CD4-positive, alpha-beta T cell (primary cell): ENCODE measurements at regions not wholly inside any gene's neighbourhood (a gene's known extent, or its start where the extent isn't known, plus 50 kb on each side); places are given as distances from the start of the nearest gene placed in this dataset.
A peak's percentile ranks its signal among the peaks of the same experiment; 100 is the strongest.

Experiments used
- ATAC-seq: fragments of 200-7000 bp; cut with Tn5 transposase; one replicate; pipeline ENCODE4 v1.10.0; 2022; ENCODE audit warnings: mild to moderate bottlenecking; ENCODE audit not compliant: poor library complexity
- CTCF ChIA-PET: fragments of 350-600 bp; sonication (Branson Sonifier 250); formaldehyde crosslinking; loops from one replicate; lab custom pipeline; 2021; ENCODE audit warnings: antibody characterized with exemption, inconsistent platforms; lab: Charles Lee
- POLR2A ChIA-PET: fragments of 350-600 bp; sonication (Branson Sonifier 250); formaldehyde crosslinking; loops from one replicate; lab custom pipeline; 2021; ENCODE audit warnings: antibody characterized with exemption, inconsistent platforms; lab: Charles Lee
- DNase-seq, 14 experiments: peaks; one replicate each; pipeline ENCODE4 v3.0.0-alpha.2; 2013 to 2020; ENCODE audit warnings: mixed read lengths in 2 of 14
- H3K27ac ChIP-seq, 2 donors: one replicate each; pipeline versions ENCODE4 v1.5.1 to v1.7.0; 2013; ENCODE audit warnings: low read length in 2 of 2, low read depth in 1 of 2, mild to moderate bottlenecking in 1 of 2
- H3K27me3 ChIP-seq, 2 experiments: 1 replicate in 1 of 2; 2 replicates in 1 of 2; pipeline versions ENCODE4 v1.6.1 to v1.7.0; 2013; ENCODE audit warnings: low read length in 2 of 2, control low read depth in 1 of 2, mild to moderate bottlenecking in 1 of 2, moderate library complexity in 1 of 2; ENCODE audit not compliant: insufficient read depth in 2 of 2, control insufficient read depth in 1 of 2
- H3K36me3 ChIP-seq: one replicate; pipeline ENCODE4 v1.6.1; 2013; ENCODE audit warnings: low read length, control low read depth; ENCODE audit not compliant: insufficient read depth
- H3K4me1 ChIP-seq: one replicate; pipeline ENCODE4 v1.6.1; 2013; ENCODE audit warnings: low read length, control low read depth; ENCODE audit not compliant: insufficient read depth
- H3K4me3 ChIP-seq: one replicate; pipeline ENCODE4 v1.5.1; 2013; ENCODE audit warnings: mild to moderate bottlenecking, low read length, moderate library complexity
- H3K9me3 ChIP-seq, 2 experiments: 1 replicate in 1 of 2; 2 replicates in 1 of 2; pipeline versions ENCODE4 v1.6.1 to v1.7.0; 2013; ENCODE audit warnings: low read length in 2 of 2, mild to moderate bottlenecking in 2 of 2, control low read depth in 1 of 2, moderate library complexity in 1 of 2; ENCODE audit not compliant: control insufficient read depth in 1 of 2, insufficient read depth in 1 of 2
- H3K27ac Mint-ChIP-seq: one replicate; pipeline ENCODE4 v1.8.0; 2020; ENCODE audit warnings: mixed read lengths
- H3K27me3 Mint-ChIP-seq: one replicate; pipeline ENCODE4 v1.8.0; 2021; ENCODE audit warnings: mixed read lengths
- H3K36me3 Mint-ChIP-seq: one replicate; pipeline ENCODE4 v1.8.0; 2021; ENCODE audit warnings: low read depth, mixed read lengths
- H3K4me1 Mint-ChIP-seq: one replicate; pipeline ENCODE4 v1.8.0; 2021; ENCODE audit warnings: low read depth, mixed read lengths
- H3K4me3 Mint-ChIP-seq: one replicate; pipeline ENCODE4 v1.8.0; 2020; ENCODE audit warnings: mild to moderate bottlenecking, mixed read lengths
- H3K9me3 Mint-ChIP-seq: one replicate; pipeline ENCODE4 v1.8.0; 2020; ENCODE audit warnings: mixed read lengths
- CTCF ChIP-seq: fragments of 200-600 bp; IDR thresholded peaks from one replicate; pipeline ENCODE4 v1.8.0; 2022; ENCODE audit warnings: antibody characterized with exemption, mild to moderate bottlenecking
- intact Hi-C, 2 experiments: fragments of 100-400 bp; cut with DNase I in 1 of 2; cut with micrococcal nuclease in 1 of 2; formaldehyde crosslinking; loops; one replicate each; pipeline versions ENCODE4 v1.15.1 to v1.9.0; 2023 to 2025; cut with DNase I, micrococcal nuclease

GRCh38 chr2:24410976-24411375 lies 50.6 kb upstream of the ITSN2 start:
- Histone ChIP-seq H3K4me1 (no peaks in the 10 kb centered on the region), H3K27ac (no peak overlapping the region), H3K36me3 (no peaks in the 10 kb centered on the region), H3K4me3 (no peak overlapping the region), H3K9me3 (no peaks in the 10 kb centered on the region), H3K27me3 (peaks cover 0 to 7% of the 10 kb centered on the region in 2 experiments)
- no peak for TF ChIP-seq CTCF
- ATAC-seq (no peak), DNase-seq (no peak)
- Mint-ChIP-seq H3K36me3 (no peaks in the 10 kb centered on the region), H3K9me3 (no peaks in the 10 kb centered on the region), H3K27me3 (peaks cover 22% of the 10 kb centered on the region), H3K27ac (no peak overlapping the region), H3K4me3 (no peak overlapping the region), H3K4me1 (no peaks in the 10 kb centered on the region)
- POLR2A ChIA-PET: interaction anchor here (3.1 kb wide), 1 partner anchor 417 kb away, joined by 18 read pairs; no protein-coding TSS in a partner anchor
- CTCF ChIA-PET: interaction anchor here (0.9 to 4.2 kb wide), 3 partner anchors 31 to 719 kb away, joined by 3 to 83 read pairs (median 13); no protein-coding TSS in a partner anchor
- intact Hi-C loops: loop anchor here (1.0 to 5.0 kb wide), 6 partner anchors 416 to 786 kb away; partner anchors contain the start of gene ADCY3 (in 1 of the 2)

- CTCF ChIA-PET: interaction anchor here (0.9 to 4.2 kb wide), 6 partner anchors 12 to 786 kb away, joined by 3 to 83 read pairs (median 4); no protein-coding TSS in a partner anchor
- peaks cover 0 to 7% of the 10 kb centered on the region in 2 experiments for H3K27me3 ChIP-seq
- no peaks in the 10 kb centered on the region for H3K4me1 ChIP-seq
- H3K36me3 ChIP-seq: no peaks in the 10 kb centered on the region
- no peak overlapping the region for H3K27ac ChIP-seq
- Mint-ChIP-seq H3K36me3 (no peaks in the 10 kb centered on the region), H3K4me3 (no peak overlapping the region), H3K9me3 (no peaks in the 10 kb centered on the region), H3K27ac (no peak overlapping the region), H3K4me1 (no peaks in the 10 kb centered on the region), H3K27me3 (peaks cover 22% of the 10 kb centered on the region)
- TF ChIP-seq CTCF: peak; percentile 82
- intact Hi-C loops: loop anchor here (1.0 to 5.0 kb wide), 6 partner anchors 417 to 787 kb away; partner anchors contain the start of gene ADCY3 (in 1 of the 2)
- ATAC-seq: peak; percentile 73
- no peaks in the 10 kb centered on the region for H3K9me3 ChIP-seq
- no peak overlapping the region for H3K4me3 ChIP-seq
- POLR2A ChIA-PET: interaction anchor here (3.1 kb wide), 1 partner anchor 418 kb away, joined by 18 read pairs; no protein-coding TSS in a partner anchor
- peak in 9 of 14 experiments; percentile 8 to 78 (median 21) for DNase-seq
These were observed 49.6 kb upstream of the ITSN2 start for GRCh38 chr2:24409700-24410556.
